Muscle of leg (tissue), 3 donors: ENCODE measurements at regions not wholly inside any gene's neighbourhood (a gene's known extent, or its start where the extent isn't known, plus 50 kb on each side); places are given as distances from the start of the nearest gene placed in this dataset.

Experiments
- DNase-seq: peaks from one replicate; pipeline ENCODE4 v3.0.0; 2013
- H3K27ac ChIP-seq: one replicate; pipeline ENCODE4 v1.5.1; 2013; ENCODE audit warnings: mild to moderate bottlenecking, low read length, control low read depth
- H3K27me3 ChIP-seq: one replicate; pipeline ENCODE4 v1.6.1; 2013; ENCODE audit warnings: low read length; ENCODE audit not compliant: control insufficient read depth, insufficient read depth
- H3K36me3 ChIP-seq: one replicate; pipeline ENCODE4 v1.6.1; 2013; ENCODE audit warnings: low read length; ENCODE audit not compliant: control insufficient read depth, insufficient read depth
- H3K4me1 ChIP-seq: one replicate; pipeline ENCODE4 v1.6.1; 2013; ENCODE audit warnings: low read length; ENCODE audit not compliant: control insufficient read depth, insufficient read depth
- H3K4me3 ChIP-seq: one replicate; pipeline ENCODE4 v1.5.1; 2013; ENCODE audit warnings: low read length, control low read depth
- H3K9me3 ChIP-seq: replicated peaks from 2 replicates; pipeline ENCODE4 v1.6.1; 2013; ENCODE audit warnings: low read depth, low read length; ENCODE audit not compliant: control insufficient read depth
- WGBS: methylation state at CpG from one replicate; pipeline ENCODE4 v1.1.5; 2013; ENCODE audit warnings: missing lambda C conversion rate; ENCODE audit not compliant: insufficient coverage; 5-methylcytosine and 5-hydroxymethylcytosine counted together

DNA sequence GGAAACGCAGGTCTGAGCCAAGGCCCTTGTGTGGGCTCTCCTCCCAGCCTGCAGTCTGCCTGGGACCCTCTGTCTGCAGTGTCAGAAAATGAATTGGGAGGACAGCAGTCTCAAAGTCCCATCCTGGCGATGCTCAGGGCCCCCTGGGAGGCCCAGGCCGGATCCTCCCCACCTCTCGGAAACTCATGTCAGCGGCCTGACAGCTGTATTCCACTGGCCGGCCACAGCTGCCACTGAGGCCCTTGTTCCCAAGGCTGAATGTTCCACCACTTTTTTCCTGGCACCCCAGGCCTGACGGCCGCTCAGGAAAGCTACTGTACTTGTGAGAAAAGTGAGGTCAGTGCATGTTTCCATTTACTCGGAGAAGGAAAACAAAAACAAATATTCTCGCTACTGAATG is 180.0 kb downstream of the FGF18 start:
- peak; percentile 93 for DNase-seq
- Histone ChIP-seq H3K4me3 (no peak overlapping the region), H3K4me1 (peaks cover 21% of the 10 kb centered on the region), H3K27ac (peak overlapping the region; percentile 85), H3K9me3 (no peaks in the 10 kb centered on the region), H3K27me3 (no peaks in the 10 kb centered on the region), H3K36me3 (no peaks in the 10 kb centered on the region)
- WGBS, result 23% methylated on average over 3 of the region's 10 CpGs

DNA sequence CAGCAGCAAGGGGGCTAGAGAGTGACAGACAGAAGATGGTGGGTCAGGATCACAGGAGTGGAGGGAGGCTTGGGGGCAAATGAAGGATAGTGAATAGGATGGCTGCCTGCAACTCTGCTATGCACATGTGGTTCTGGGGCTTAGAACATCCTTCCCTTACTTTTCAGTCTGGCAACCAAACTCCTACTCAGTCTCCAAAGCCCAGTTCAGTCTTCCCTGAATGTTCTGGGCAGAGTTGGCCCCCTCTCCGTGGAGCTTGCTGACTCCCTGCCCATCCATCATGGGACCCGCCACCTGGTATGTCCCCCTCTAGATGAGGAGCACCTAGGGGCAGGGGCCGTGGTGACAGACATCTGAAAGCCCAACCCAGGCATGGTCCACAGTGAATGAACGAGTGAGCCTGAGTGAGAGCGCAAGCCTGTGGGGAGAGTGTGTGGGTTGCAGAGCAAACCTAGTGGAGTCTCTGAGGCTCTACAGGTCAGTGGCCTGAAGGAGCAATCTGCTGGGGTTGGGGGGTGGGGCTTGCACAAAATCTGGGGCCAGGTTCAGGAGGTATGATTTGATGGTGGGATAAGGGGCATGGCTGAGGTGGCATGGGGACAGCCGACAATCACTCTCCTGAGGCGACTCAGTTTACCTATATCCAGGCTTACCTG is 180.6 kb downstream of the FGF18 start:
- Histone ChIP-seq H3K27me3 (no peaks in the 10 kb centered on the region), H3K36me3 (no peaks in the 10 kb centered on the region), H3K27ac (peak overlapping the region; percentile 85), H3K4me1 (peaks cover 21% of the 10 kb centered on the region), H3K4me3 (no peak overlapping the region), H3K9me3 (no peaks in the 10 kb centered on the region)
- 88% methylated on average over 6 of the region's 7 CpGs for WGBS
- no peak for DNase-seq

DNA sequence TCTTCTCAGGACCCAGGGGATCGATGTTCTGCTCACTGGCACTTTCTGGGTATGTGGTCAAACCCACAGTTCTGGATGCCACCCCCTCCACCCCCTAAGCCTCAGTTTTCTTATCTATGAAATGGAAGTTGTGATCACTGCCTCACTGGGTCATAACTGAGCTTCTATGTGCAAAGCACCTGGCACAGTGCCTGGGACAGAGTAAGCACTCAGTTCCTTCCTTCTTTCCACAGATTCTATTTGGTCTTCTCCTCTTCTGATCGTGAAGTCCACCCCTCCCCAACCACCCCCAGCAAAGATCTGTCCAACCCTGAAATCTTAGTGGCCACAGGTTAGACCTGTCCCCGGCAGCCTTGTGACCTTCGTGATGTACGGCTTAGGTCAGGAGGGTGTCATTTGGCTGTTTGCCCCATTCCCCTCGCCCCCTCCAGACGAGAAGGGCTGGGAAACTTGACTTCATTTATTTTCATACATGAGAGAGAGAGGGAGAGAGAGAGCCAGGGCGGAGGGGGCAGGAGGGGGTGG is 181.4 kb downstream of the FGF18 start:
- DNase-seq, result peak; percentile 57
- WGBS, result 0% methylated on average over 1 of the region's 8 CpGs
- no peaks in the 10 kb centered on the region for H3K36me3 ChIP-seq
- H3K4me3 ChIP-seq, result no peak overlapping the region
- H3K27ac ChIP-seq, result no peak overlapping the region
- no peaks in the 10 kb centered on the region for H3K9me3 ChIP-seq
- H3K27me3 ChIP-seq, result no peaks in the 10 kb centered on the region
- peaks cover 21% of the 10 kb centered on the region for H3K4me1 ChIP-seq

DNA sequence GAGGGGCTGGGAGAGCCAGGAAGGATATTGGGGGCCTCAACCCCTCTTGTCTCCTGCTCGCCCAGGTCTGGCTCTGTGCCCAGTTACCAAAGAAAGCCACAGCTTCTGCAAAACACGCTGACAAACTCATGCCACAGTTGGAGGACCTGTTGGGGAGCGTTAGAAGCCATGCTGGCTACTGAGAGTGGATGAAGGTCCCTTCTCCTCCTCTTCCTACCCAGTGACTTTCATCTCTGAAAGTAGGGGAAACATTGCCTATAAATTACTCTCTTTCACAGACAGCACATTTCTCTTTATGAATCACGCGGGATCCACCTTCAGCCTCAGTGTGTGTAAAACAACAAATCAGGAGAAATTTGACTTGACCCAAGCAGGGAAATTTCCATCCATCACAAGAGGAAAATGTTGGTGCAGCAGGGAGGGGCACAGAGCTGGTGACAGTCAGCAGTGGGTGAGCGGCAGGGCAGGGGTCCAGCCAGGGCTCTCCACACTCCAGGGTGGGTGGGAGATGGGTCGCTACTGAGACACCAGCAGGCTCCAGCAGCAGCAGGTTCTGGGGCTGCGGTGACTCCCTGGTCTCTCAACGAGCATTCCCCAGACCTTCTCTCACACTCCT is 181.9 kb downstream of the FGF18 start:
- DNase-seq, result no peak
- Histone ChIP-seq H3K9me3 (no peaks in the 10 kb centered on the region), H3K4me3 (no peak overlapping the region), H3K27me3 (no peaks in the 10 kb centered on the region), H3K4me1 (peaks cover 17% of the 10 kb centered on the region), H3K27ac (no peak overlapping the region), H3K36me3 (no peaks in the 10 kb centered on the region)
- no CpG with 5 or more reads among the region's 9 CpGs for WGBS

DNA sequence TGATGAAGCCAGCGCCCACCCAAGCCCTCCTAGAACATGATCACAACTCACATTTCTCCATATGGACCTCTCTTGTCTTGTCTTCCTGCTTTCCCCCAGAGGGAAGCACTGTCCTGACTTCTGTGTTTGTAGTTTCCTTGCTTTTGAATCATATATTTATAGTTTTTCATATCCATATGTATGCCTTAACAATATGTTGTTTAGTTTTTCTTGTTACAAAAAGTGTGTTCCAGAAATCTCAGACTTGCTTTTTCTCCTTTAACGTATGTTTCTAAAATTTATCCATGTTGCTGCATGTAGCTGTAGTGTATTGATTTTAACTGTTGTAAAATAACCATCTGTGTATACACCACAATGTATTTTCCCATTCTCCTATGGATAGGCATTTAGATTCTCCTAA is 182.0 kb upstream of the SMIM23 start:
- no peak for DNase-seq
- H3K4me1 ChIP-seq, result peaks cover 13% of the 10 kb centered on the region
- no peaks in the 10 kb centered on the region for H3K27me3 ChIP-seq
- no peak overlapping the region for H3K27ac ChIP-seq
- H3K36me3 ChIP-seq, result no peaks in the 10 kb centered on the region
- no peak overlapping the region for H3K4me3 ChIP-seq
- WGBS, result no CpG with 5 or more reads among the region's 2 CpGs
- no peaks in the 10 kb centered on the region for H3K9me3 ChIP-seq

DNA sequence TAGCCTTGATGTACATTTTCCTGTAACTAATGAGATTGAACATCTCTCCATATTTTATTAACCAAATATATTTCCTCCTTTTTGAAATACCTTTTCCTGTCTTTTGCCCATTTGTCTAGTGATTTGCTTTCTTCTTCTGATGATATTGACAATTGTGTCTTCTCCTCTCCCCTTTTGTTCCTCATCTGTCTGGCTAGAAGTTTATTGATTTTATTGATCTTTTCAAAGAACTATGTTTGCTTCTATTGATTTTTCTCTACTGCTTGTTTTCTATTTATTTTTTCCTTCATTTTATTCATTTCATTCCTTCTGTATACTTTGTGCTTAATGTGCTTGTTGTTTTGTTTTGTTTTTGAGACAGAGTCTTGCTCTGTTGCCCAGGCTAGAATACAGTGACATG is 181.4 kb upstream of the SMIM23 start:
- no peak overlapping the region for H3K4me3 ChIP-seq
- H3K4me1 ChIP-seq, result peaks cover 12% of the 10 kb centered on the region
- DNase-seq, result no peak
- no peaks in the 10 kb centered on the region for H3K9me3 ChIP-seq
- H3K27ac ChIP-seq, result no peak overlapping the region
- no peaks in the 10 kb centered on the region for H3K36me3 ChIP-seq
- no peaks in the 10 kb centered on the region for H3K27me3 ChIP-seq

DNA sequence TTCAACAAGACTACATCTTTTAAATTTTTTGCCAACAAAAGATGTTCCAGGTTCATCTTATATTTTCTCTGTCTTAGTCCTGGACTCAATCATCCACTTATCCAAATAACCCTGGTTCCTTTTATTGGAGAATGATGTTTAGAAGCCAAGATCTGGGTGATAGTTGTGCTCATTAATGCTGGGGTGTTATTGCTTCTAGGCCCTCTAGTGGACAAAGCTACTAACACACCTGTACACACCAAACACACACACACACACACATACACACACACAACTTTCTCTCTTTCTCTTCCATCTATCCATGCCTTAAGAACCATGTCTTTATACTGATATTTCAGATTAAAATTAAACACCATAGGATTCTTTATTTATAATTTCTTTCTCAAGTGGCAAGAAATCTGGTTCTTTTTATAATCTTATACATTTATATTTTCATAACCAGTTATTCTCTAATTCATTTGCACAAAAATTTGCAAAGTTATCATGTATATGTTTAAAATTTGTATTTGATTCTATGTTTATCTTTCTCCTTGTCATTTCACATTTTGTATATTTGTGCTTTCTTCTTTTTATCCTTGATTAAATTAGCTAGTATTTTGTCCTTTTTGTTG is 179.1 kb upstream of the SMIM23 start:
- H3K36me3 ChIP-seq, result no peaks in the 10 kb centered on the region
- H3K4me3 ChIP-seq, result no peak overlapping the region
- H3K27me3 ChIP-seq, result no peaks in the 10 kb centered on the region
- H3K9me3 ChIP-seq, result no peaks in the 10 kb centered on the region
- no peak for DNase-seq
- no peak overlapping the region for H3K27ac ChIP-seq
- no peaks in the 10 kb centered on the region for H3K4me1 ChIP-seq

DNA sequence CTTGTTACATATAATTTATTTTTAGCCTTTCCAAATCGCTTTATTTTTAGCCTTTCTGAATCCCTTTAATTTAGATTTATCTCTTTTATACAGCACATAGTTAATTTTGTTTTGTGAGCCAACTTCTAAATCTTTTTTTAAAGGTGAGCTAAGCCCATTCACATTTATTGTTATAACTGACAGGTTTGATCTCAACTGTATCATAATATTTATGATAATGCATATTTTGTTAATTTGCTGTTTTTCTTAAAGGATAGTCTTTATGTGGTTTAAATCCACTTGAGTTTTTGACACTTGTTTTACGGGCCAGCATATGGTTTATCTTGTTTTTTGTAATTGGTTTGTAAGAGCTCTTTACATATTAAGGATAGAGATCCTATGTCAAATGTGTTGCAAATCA is 177.8 kb upstream of the SMIM23 start:
- peaks cover 2% of the 10 kb centered on the region for H3K27me3 ChIP-seq
- H3K9me3 ChIP-seq, result no peaks in the 10 kb centered on the region
- WGBS, result no CpG with 5 or more reads among the region's 2 CpGs
- H3K4me1 ChIP-seq, result no peaks in the 10 kb centered on the region
- no peak overlapping the region for H3K4me3 ChIP-seq
- H3K27ac ChIP-seq, result no peak overlapping the region
- no peak for DNase-seq
- H3K36me3 ChIP-seq, result no peaks in the 10 kb centered on the region

DNA sequence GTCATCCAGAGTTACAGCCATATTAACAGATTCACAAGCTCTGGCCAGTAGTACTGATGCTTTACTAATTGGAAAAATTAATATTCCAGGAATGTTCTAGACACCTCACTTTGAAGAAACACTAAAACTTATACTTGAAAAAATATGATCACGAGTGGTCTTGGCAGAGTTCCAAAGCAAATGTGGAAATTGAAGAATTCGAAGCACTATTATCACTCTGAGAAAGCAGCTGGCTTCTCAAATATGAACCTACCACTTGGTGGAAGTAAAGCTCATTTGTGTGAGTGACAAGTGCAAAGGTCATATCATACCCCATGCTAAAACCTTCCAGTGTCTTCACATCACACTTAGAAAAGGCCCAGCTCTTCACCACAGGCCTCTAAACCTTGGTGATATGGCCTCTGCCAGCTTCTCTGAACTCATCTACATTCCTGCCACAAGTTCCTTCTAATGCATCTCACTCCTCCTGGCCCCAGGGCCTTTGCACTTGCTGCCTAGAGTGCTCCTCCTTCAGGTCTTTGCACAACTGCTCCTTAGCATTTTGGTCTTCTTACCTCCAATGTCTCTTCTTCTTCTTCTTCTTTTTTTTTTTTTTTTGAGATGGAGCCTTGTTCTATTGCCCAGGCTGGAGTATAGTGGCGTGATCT is 175.7 kb upstream of the SMIM23 start:
- peaks cover 3% of the 10 kb centered on the region for H3K4me1 ChIP-seq
- H3K27me3 ChIP-seq, result peaks cover 4% of the 10 kb centered on the region
- H3K9me3 ChIP-seq, result no peaks in the 10 kb centered on the region
- H3K4me3 ChIP-seq, result no peak overlapping the region
- no peaks in the 10 kb centered on the region for H3K36me3 ChIP-seq
- H3K27ac ChIP-seq, result no peak overlapping the region
- DNase-seq, result no peak
- no CpG with 5 or more reads among the region's 3 CpGs for WGBS

DNA sequence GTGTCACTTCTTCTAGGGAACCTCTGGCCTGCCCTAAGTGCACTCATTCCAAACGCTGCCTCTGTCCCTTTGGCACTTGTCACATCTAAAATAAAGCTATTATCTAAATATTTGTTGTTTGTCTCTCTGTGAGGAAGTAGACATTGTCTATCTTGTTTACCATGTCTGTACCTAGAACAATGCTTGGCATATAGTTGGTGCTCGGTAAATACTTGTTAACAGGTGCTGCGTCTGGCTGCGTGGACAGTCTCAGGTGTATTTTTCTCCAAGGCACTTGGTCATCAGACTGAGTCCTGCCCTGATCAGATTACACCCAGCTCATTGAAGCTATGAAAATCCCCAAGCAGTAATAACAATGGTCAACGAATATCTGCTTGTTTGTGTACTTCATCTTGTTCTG is 174.9 kb upstream of the SMIM23 start:
- DNase-seq, result no peak
- peaks cover 10% of the 10 kb centered on the region for H3K27me3 ChIP-seq
- H3K36me3 ChIP-seq, result no peaks in the 10 kb centered on the region
- H3K4me3 ChIP-seq, result no peak overlapping the region
- H3K9me3 ChIP-seq, result no peaks in the 10 kb centered on the region
- no peak overlapping the region for H3K27ac ChIP-seq
- no CpG with 5 or more reads among the region's 5 CpGs for WGBS
- H3K4me1 ChIP-seq, result peaks cover 11% of the 10 kb centered on the region
